GM12878 (cell line): ENCODE measurements at regions not wholly inside any gene's neighbourhood (a gene's known extent, or its start where the extent isn't known, plus 50 kb on each side); places are given as distances from the start of the nearest gene placed in this dataset.

Experiments used
- ATAC-seq: fragments of 200-7000 bp; cut with Tn5 transposase; 3 replicates; pipeline ENCODE4 v1.9.1; 2020; ENCODE audit warnings: mild to moderate bottlenecking, moderate library complexity
- BruUV-seq: library from RNA; stranded (reverse); fragments of 400-500 nt; replicated peaks from 2 replicates; lab custom pipeline; 2021; lab: Mats Ljungman, UMichigan
- CTCF ChIA-PET: fragments of 300-600 bp; sonication (Branson Sonifier 250); formaldehyde crosslinking; extraction: SDS; loops from one replicate; lab custom pipeline; 2021; ENCODE audit warnings: inconsistent platforms; lab: Yijun Ruan, JAX
- POLR2A ChIA-PET: fragments of 350-600 bp; formaldehyde crosslinking; extraction: SDS; loops from one replicate; lab custom pipeline; 2021; ENCODE audit warnings: inconsistent platforms; lab: Charles Lee
- RAD21 ChIA-PET: fragments of 300-600 bp; sonication (Branson Sonifier 250); formaldehyde crosslinking; loops from one replicate; lab custom pipeline; 2023; ENCODE audit warnings: antibody characterized with exemption; ENCODE audit not compliant: unreplicated experiment; lab: Charles Lee
- SMC1A ChIA-PET: fragments of 300-600 bp; sonication (Branson Sonifier 250); formaldehyde crosslinking; loops from one replicate; lab custom pipeline; 2023; ENCODE audit not compliant: unreplicated experiment, uncharacterized antibody; lab: Charles Lee
- DNase-seq: peaks from one replicate; pipeline ENCODE4 v3.0.0-alpha.2; 2011; ENCODE audit warnings: low read depth, low spot score
- FAIRE-seq: peaks from 3 replicates; lab custom pipeline; 2011; peaks lifted over from hg19 to GRCh38; lab: Jason Lieb, UNC
- H2AFZ ChIP-seq: 2 replicates; pipeline ENCODE4 v1.6.0; 2011; ENCODE audit warnings: low read depth, low read length, control low read depth; ENCODE audit not compliant: control insufficient read depth
- H3K27ac ChIP-seq: 2 replicates; pipeline ENCODE4 v1.5.1; 2011; ENCODE audit warnings: control low read depth; ENCODE audit not compliant: control insufficient read depth, insufficient read depth
- H3K27me3 ChIP-seq, 2 experiments: replicated peaks in 1 of 2; 2 replicates each; pipeline versions ENCODE4 v1.6.0 to v1.6.1; 2011; ENCODE audit warnings: low read length in 1 of 2; ENCODE audit not compliant: control insufficient read depth in 2 of 2, insufficient read depth in 2 of 2
- H3K36me3 ChIP-seq, 2 experiments: 2 replicates each; pipeline ENCODE4 v1.5.1; 2011; ENCODE audit warnings: low read length in 1 of 2; ENCODE audit not compliant: control insufficient read depth in 2 of 2, insufficient read depth in 2 of 2
- H3K4me1 ChIP-seq: 2 replicates; pipeline ENCODE4 v1.6.1; 2011; ENCODE audit warnings: mild to moderate bottlenecking, low read length, moderate library complexity, mixed read lengths; ENCODE audit not compliant: control insufficient read depth, insufficient read depth
- H3K4me2 ChIP-seq: 2 replicates; pipeline ENCODE4 v1.6.0; 2011; ENCODE audit warnings: control low read depth; ENCODE audit not compliant: control insufficient read depth, insufficient read depth
- H3K4me3 ChIP-seq: fragments of 200-600 bp; sonication (generic); 2 replicates; pipeline ENCODE4 v1.5.1; 2016
- H3K79me2 ChIP-seq: 2 replicates; pipeline ENCODE4 v1.6.0; 2011; ENCODE audit warnings: low read length; ENCODE audit not compliant: control insufficient read depth, insufficient read depth
- H3K9ac ChIP-seq: 2 replicates; pipeline ENCODE4 v1.8.0; 2011; ENCODE audit warnings: low read length, control low read depth, mixed read lengths; ENCODE audit not compliant: control insufficient read depth, insufficient read depth
- H3K9me3 ChIP-seq: replicated peaks from 3 replicates; pipeline ENCODE4 v1.5.1; 2011; ENCODE audit warnings: mild to moderate bottlenecking, low read length; ENCODE audit not compliant: control insufficient read depth, insufficient read depth
- H4K20me1 ChIP-seq: 2 replicates; pipeline ENCODE4 v1.6.0; 2011; ENCODE audit not compliant: control insufficient read depth, insufficient read depth
- BCLAF1 ChIP-seq: fragments of 450-650 bp; IDR thresholded peaks from 2 replicates; pipeline ENCODE4 v1.6.1; 2017; ENCODE audit warnings: antibody characterized with exemption, mild to moderate bottlenecking, moderate library complexity
- CUX1 ChIP-seq: IDR thresholded peaks from 2 replicates; pipeline ENCODE4 v1.6.1; 2012; ENCODE audit warnings: improper control_type of control experiment, low read depth, low read length; ENCODE audit not compliant: insufficient replicate concordance
- HCFC1 ChIP-seq: fragments of 150-350 bp; IDR thresholded peaks from 2 replicates; pipeline ENCODE4 v1.6.1; 2014; ENCODE audit warnings: low read length
- MEF2B ChIP-seq: fragments of 450-650 bp; IDR thresholded peaks from 2 replicates; pipeline ENCODE4 v1.6.1; 2018; ENCODE audit warnings: mild to moderate bottlenecking, moderate library complexity; ENCODE audit not compliant: partially characterized antibody, poor library complexity, severe bottlenecking
- MLLT1 ChIP-seq: fragments of 450-650 bp; IDR thresholded peaks from 2 replicates; pipeline ENCODE4 v1.6.1; 2016; ENCODE audit warnings: mild to moderate bottlenecking
- NRF1 ChIP-seq: conservative IDR thresholded peaks from 2 replicates; pipeline ENCODE4 v1.6.1; 2011; ENCODE audit warnings: mild to moderate bottlenecking, low read depth, low read length, improper control_type of control experiment
- PKNOX1 ChIP-seq: fragments of 450-650 bp; IDR thresholded peaks from 2 replicates; pipeline ENCODE4 v1.6.1; 2016; ENCODE audit warnings: mild to moderate bottlenecking
- POLR2A ChIP-seq: IDR thresholded peaks from 2 replicates; pipeline ENCODE4 v1.6.1; 2011; ENCODE audit warnings: low read depth, mild to moderate bottlenecking, low read length
- RELB ChIP-seq: fragments of 450-650 bp; IDR thresholded peaks from 2 replicates; pipeline ENCODE4 v1.6.1; 2017; ENCODE audit warnings: low read depth, mild to moderate bottlenecking, moderate library complexity
- SMC3 ChIP-seq: IDR thresholded peaks from 2 replicates; pipeline ENCODE4 v1.6.1; 2011; ENCODE audit warnings: low read length, improper control_type of control experiment, borderline replicate concordance
- SP1 ChIP-seq: IDR thresholded peaks from one replicate; pipeline ENCODE4 v1.6.1; 2011; ENCODE audit warnings: low read depth, low read length
- WRNIP1 ChIP-seq: IDR thresholded peaks from 2 replicates; pipeline ENCODE4 v1.6.1; 2011; ENCODE audit warnings: low read depth, low read length, improper control_type of control experiment, borderline replicate concordance
- in situ Hi-C: fragments of 300-500 bp; cut with MboI; formaldehyde crosslinking; loops from 9 replicates; pipeline ENCODE4 v1.14.3; 2018; ENCODE audit warnings: mixed read lengths
- intact Hi-C: fragments of 100-400 bp; cut with micrococcal nuclease; formaldehyde crosslinking; loops from one replicate; pipeline ENCODE4 v1.14.2; 2022; ENCODE audit not compliant: unreplicated experiment

GRCh38 chr14:85252011-85252410 lies 277.9 kb upstream of the FLRT2 start (continued):
- no peak for TF ChIP-seq CUX1
- no peak for TF ChIP-seq HCFC1

GRCh38 chr14:85254711-85255110 lies 275.2 kb upstream of the FLRT2 start:
- POLR2A ChIA-PET = no interaction called here
- TF ChIP-seq MLLT1 = no peak
- TF ChIP-seq PKNOX1 = no peak
- TF ChIP-seq NRF1 = no peak
- no peak for TF ChIP-seq MEF2B
- no peak for TF ChIP-seq SP1
- TF ChIP-seq RELB = no peak
- no peak for TF ChIP-seq WRNIP1
- TF ChIP-seq BCLAF1 = no peak
- TF ChIP-seq POLR2A = no peak
- no peak for TF ChIP-seq SMC3

More at GRCh38 chr14:85254711-85255110, 275.2 kb upstream of the FLRT2 start:
- H3K4me3 ChIP-seq = no peak overlapping the region
- ChIA-PET CTCF (no interaction called here), RAD21 (no interaction called here), SMC1A (no interaction called here)
- H3K27ac ChIP-seq = no peak overlapping the region
- no peak overlapping the region for H3K9ac ChIP-seq
- ATAC-seq = no peak
- no peaks in the 10 kb centered on the region for H3K36me3 ChIP-seq
- intact Hi-C loops (no loop called here), in situ Hi-C loops (no loop called here)
- H3K4me1 ChIP-seq = no peaks in the 10 kb centered on the region
- no peak for FAIRE-seq
- H2AFZ ChIP-seq = no peak overlapping the region
- no peak for DNase-seq
- H4K20me1 ChIP-seq = no peaks in the 10 kb centered on the region
- no peaks in the 10 kb centered on the region for H3K79me2 ChIP-seq
- H3K27me3 ChIP-seq = no peaks in the 10 kb centered on the region
- H3K9me3 ChIP-seq = no peaks in the 10 kb centered on the region
- BruUV-seq = no TSS peak
- no peak overlapping the region for H3K4me2 ChIP-seq
